Memory B cell (primary cell): ENCODE measurements at regions not wholly inside any gene's neighbourhood (a gene's known extent, or its start where the extent isn't known, plus 50 kb on each side); places are given as distances from the start of the nearest gene placed in this dataset.
"Not testable (repeated sequence)": the region's sequence is repeated elsewhere in the genome, so short reads cannot be mapped to it uniquely, and the experiment has no call there.

Source experiments
- ATAC-seq: fragments of 150-1000 bp; cut with Tn5 transposase; 2 replicates; pipeline ENCODE4 v1.10.0; 2021; ENCODE audit warnings: low read depth, mild to moderate bottlenecking, moderate library complexity
- DNase-seq, 2 donors: peaks; one replicate each; pipeline ENCODE4 v3.0.0; 2022; ENCODE audit warnings: low spot score in 2 of 2
- H3K27ac Mint-ChIP-seq: one replicate; pipeline ENCODE4 v1.8.0; 2022; ENCODE audit warnings: mild to moderate bottlenecking, moderate library complexity, mixed read lengths
- H3K27me3 Mint-ChIP-seq: one replicate; pipeline ENCODE4 v1.8.0; 2022; ENCODE audit warnings: mixed read lengths
- H3K36me3 Mint-ChIP-seq: one replicate; pipeline ENCODE4 v1.8.0; 2022; ENCODE audit warnings: mild to moderate bottlenecking, mixed read lengths
- H3K4me1 Mint-ChIP-seq: one replicate; pipeline ENCODE4 v1.8.0; 2022; ENCODE audit warnings: mixed read lengths
- H3K4me3 Mint-ChIP-seq: one replicate; pipeline ENCODE4 v1.8.0; 2022; ENCODE audit warnings: mild to moderate bottlenecking, moderate library complexity, mixed read lengths
- H3K9me3 Mint-ChIP-seq: one replicate; pipeline ENCODE4 v1.8.0; 2022; ENCODE audit warnings: mixed read lengths

DNA sequence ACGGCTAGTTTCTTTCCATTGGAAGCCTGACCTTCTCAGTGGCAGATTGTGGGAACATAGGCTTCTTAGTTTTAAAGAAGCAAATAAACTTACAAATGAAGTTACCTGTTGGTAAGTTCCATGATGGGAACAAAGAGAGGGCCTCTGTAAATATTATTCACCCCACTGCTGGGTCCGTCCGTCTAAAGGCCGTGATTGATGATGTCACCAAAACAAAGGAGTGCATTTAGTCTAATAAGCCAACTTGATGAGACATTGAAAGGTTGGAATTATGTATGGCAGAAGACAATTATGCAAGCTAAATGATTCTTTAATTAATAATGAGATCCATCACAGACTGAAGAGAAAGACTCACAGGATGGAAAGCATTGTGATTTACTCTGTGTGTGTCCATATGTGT, 1091.9 kb upstream of the FANCL start:
- Mint-ChIP-seq H3K9me3 (peaks cover 6% of the 10 kb centered on the region), H3K4me3 (no peak overlapping the region), H3K27me3 (peaks cover 2% of the 10 kb centered on the region), H3K27ac (no peak overlapping the region), H3K4me1 (no peaks in the 10 kb centered on the region), H3K36me3 (no peaks in the 10 kb centered on the region)
- no peak for DNase-seq
- ATAC-seq = no peak

DNA sequence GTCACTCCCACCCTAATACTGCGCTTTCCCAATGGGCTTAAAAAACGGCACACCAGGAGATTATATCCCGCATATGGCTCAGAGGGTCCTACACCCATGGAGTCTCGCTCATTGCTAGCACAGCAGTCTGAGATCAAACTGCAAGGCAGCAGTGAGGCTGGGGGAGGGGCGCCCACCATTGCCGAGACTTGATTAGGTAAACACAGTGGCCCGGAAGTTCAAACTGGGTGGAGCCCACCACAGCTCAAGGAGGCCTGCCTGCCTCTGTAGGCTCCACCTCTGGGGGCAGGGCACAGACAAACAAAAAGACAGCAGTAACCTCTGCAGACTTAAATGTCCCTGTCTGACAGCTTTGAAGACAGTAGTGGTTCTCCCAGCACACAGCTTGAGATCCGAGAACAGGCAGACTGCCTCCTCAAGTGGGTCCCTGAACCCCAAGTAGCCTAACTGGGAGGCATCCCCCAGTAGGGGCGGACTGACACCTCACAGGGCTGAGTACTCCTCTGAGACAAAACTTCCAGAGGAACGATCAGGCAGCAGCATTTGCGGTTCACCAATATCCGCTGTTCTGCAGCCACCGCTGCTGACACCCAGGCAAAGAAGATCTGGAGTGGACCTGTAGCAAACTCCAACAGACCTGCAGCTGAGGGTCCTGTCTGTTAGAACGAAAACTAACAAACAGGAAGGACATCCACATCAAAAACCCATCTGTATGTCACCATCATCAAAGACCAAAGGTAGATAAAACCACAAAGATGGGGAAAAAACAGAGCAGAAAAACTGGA, 1085.6 kb upstream of the FANCL start:
- not testable (repeated sequence) for H3K27me3 Mint-ChIP-seq, H3K36me3 Mint-ChIP-seq, ATAC-seq, H3K4me1 Mint-ChIP-seq, H3K4me3 Mint-ChIP-seq, DNase-seq, H3K9me3 Mint-ChIP-seq, H3K27ac Mint-ChIP-seq

DNA sequence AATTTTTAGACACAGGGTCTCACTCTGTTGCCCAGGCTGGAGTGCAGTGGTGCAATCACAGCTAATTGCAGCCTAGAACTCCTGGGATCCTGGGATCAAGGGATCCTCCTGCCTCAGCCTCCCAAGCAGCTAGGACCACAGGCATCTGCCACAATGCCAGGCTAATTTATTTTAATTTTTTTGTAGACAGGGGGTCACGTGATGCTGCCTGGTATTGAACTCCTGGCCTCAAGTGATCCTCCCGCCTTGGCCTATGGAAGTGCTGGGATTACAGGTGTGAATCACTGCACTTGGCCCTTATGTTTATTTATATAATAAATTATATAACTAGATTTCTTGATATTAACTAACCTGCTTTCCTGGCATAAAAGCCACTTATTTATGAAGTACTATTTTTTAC, 1081.7 kb upstream of the FANCL start:
- Mint-ChIP-seq H3K9me3 (peaks cover 4% of the 10 kb centered on the region), H3K4me3 (no peak overlapping the region), H3K27me3 (peaks cover 6% of the 10 kb centered on the region), H3K36me3 (peaks cover 1% of the 10 kb centered on the region), H3K4me1 (no peaks in the 10 kb centered on the region), H3K27ac (no peak overlapping the region)
- no peak for DNase-seq
- no peak for ATAC-seq

DNA sequence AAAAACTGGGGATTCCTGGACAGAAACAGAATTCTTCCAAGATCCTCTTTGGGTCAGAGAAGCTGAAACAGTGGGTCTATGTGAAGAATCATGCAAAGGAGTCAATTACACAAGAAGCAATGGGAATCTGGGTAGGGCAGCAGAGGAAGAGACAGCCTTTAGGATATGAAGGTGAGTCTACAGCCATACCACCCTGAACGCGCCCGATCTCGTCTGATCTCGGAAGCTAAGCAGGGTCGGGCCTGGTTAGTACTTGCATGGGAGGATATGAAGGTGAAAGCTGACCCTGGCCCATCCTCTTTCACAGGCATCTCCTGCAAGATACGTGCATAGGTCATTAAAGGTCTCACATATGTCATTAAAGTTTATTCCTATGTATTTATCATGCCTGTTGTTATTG, 1080.9 kb upstream of the FANCL start:
- ATAC-seq (no peak), DNase-seq (no peak)
- H3K27ac Mint-ChIP-seq = no peak overlapping the region
- no peak overlapping the region for H3K4me3 Mint-ChIP-seq
- peaks cover 4% of the 10 kb centered on the region for H3K9me3 Mint-ChIP-seq
- no peaks in the 10 kb centered on the region for H3K4me1 Mint-ChIP-seq
- H3K27me3 Mint-ChIP-seq = peaks cover 5% of the 10 kb centered on the region
- H3K36me3 Mint-ChIP-seq = no peaks in the 10 kb centered on the region

DNA sequence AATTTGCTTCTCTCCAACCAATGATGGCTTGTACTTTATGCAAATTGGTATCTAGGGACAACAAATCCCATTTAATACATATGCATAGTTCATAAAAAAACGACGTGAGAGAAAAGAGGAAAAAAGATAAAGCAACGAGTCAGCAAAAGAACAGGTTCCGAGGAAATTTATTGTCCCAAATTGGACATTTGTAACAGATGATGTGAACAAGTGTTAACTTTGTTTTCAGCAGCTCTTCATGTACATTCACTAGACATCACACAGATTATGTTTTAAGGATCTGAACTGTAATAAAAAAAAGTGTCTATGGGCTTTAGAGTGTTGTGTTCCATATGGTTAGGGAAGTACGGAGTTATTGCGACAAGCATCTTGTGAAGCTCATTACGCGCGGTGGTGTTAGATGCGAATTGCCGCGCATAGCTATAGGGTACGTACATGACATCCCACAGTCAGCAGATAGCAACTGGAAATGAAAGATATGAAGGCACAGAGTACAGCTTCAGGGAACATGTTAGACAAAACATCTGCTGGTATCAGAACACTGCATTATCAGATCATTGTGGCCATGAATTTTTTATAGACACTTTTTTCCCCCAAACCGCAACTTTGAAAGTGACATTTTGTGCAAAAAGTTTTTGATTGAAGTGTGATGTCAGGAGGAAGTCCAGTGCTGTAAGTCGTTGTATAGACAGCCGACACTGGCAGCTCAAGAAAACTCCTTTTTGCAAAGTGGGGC, 1073.1 kb upstream of the FANCL start:
- no peaks in the 10 kb centered on the region for H3K36me3 Mint-ChIP-seq
- H3K9me3 Mint-ChIP-seq = peaks cover 4% of the 10 kb centered on the region
- no peak overlapping the region for H3K4me3 Mint-ChIP-seq
- H3K4me1 Mint-ChIP-seq = peaks cover 18% of the 10 kb centered on the region
- DNase-seq (no peak), ATAC-seq (no peak)
- peaks cover 6% of the 10 kb centered on the region for H3K27me3 Mint-ChIP-seq
- no peak overlapping the region for H3K27ac Mint-ChIP-seq

DNA sequence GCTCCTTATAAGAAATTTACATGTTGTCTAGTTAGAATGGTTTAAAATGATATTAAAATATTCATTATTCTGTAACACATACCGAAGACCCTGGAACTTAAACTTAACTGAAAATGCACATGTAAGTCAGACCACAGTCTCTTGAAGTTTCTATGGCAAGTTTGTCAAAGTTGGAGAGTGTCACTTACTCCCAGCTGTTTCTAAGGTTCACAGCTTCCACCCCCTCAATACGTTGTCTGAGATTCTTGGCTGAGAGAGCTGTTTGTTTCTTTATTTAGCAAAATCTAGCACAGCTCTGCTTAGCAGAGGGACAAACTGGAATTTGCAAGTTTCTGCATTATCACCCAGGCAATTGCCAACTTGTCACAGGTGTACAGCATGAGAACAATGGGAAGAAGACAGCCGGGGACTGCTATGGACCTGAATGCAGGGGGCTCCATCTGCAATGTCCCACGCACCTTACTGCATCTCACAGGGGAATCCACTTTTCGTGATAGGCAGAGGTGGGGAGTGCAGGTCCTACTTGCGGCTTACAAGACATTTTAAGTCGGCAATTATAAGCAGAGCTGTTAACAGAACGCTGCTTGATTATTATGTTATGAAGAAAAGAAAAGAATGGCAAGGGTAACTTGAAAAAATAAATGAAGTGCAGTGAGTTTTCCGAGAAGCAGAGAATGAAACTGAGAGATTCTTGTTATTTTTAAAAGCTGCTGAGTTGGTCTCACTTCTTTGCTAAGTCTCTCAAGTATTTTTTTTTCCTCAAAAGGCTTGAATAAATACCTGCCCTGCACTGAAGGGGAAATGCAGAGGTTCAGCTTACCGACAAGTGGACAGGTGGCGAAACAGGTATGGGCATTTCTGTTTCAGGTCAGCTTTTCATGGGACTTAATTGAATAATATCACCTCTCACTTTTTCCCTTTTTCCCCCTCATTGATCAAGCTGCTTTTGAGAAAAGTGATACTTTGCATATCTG, 1072.1 kb upstream of the FANCL start:
- Mint-ChIP-seq H3K4me1 (peaks cover 18% of the 10 kb centered on the region), H3K27me3 (peaks cover 5% of the 10 kb centered on the region), H3K27ac (no peak overlapping the region), H3K36me3 (no peaks in the 10 kb centered on the region), H3K4me3 (peak overlapping the region; percentile 24), H3K9me3 (peaks cover 3% of the 10 kb centered on the region)
- DNase-seq (no peak), ATAC-seq (no peak)

DNA sequence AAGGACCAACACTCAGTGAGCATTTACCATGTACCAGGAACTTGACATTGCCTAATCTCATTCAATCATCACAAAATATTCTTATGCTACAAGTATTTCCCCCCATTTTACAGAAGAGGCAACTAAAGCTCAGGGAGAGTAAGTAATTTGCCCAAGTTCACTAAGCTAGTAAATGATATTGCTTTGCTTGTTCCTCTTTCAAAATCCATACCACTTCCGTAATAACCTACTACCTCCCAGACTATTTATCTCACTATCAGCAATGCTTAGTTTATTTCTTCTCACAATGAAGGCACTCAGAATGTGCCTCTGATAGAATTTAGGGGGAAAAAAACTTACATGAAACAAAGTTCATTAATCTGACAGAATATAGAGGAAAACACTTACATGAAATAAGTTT, 1070.9 kb upstream of the FANCL start:
- DNase-seq (no peak), ATAC-seq (peak; percentile 74)
- Mint-ChIP-seq H3K4me3 (no peak overlapping the region), H3K36me3 (no peaks in the 10 kb centered on the region), H3K9me3 (no peaks in the 10 kb centered on the region), H3K4me1 (peaks cover 19% of the 10 kb centered on the region), H3K27ac (no peak overlapping the region), H3K27me3 (peaks cover 6% of the 10 kb centered on the region)

DNA sequence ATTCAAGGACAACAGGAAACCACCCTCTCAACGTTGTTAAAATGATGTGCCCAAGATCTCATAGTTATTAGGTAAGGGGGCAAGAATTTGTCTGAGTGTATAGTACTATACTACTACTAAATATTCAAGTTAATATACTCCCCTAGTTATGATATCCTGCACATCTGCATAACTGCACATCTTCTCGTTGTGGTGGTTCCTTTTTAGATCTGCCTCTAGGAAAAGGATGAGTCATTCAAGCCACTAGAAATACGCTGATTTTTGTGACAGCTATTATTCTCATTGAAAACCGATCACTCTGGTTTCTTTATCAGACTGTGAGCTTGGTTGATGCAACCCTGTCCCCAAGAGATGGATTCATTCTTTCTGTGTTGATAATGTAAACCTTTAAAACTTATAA, 1067.0 kb upstream of the FANCL start:
- H3K27ac Mint-ChIP-seq = no peak overlapping the region
- no peaks in the 10 kb centered on the region for H3K9me3 Mint-ChIP-seq
- no peaks in the 10 kb centered on the region for H3K36me3 Mint-ChIP-seq

DNA sequence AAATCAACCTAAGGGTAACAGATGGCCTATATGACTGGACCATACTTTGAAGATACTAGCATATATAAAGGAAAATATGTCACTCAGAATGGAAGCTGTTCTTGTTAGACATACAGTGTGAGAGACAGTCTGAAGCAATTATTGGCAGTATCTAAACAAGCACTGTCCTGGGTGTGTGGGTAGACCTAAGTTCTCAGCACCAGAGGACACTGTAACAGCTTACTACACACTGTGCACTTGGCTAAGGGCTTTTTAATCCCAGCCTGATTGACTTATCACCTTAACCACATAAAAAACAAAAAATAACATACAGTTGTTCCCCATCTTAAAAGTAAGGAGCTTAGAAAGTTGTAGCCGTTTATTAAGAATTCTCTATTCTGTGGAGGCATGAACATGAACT, 1066.1 kb upstream of the FANCL start:
- Mint-ChIP-seq H3K9me3 (no peaks in the 10 kb centered on the region), H3K4me3 (no peak overlapping the region), H3K27me3 (peaks cover 3% of the 10 kb centered on the region), H3K36me3 (no peaks in the 10 kb centered on the region), H3K27ac (no peak overlapping the region), H3K4me1 (peaks cover 6% of the 10 kb centered on the region)
- no peak for DNase-seq
- no peak for ATAC-seq

More for the DNA sequence above, 1067.0 kb upstream of the FANCL start:
- ATAC-seq = no peak
- H3K4me1 Mint-ChIP-seq = peaks cover 12% of the 10 kb centered on the region
- H3K27me3 Mint-ChIP-seq = peaks cover 3% of the 10 kb centered on the region
- no peak for DNase-seq
- H3K4me3 Mint-ChIP-seq = no peak overlapping the region

DNA sequence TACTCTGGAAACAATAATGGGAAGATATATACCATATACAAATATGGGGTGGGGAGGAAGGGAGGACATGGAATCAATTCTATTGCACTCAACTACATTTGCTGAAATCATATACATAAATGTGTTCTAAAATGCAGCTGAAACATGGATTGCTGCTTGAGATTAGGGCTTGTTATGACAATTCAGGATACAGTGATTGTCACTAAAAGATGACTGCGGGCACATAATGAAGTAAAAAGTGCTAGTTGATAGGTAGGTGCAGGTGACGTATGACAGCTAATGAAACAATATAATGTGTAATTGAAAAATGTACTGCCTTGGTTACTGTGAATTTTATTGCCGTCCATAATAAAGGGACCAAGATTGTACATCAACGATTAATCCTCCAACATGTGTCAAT, 1062.1 kb upstream of the FANCL start:
- Mint-ChIP-seq H3K27ac (no peak overlapping the region), H3K9me3 (no peaks in the 10 kb centered on the region), H3K27me3 (peaks cover 3% of the 10 kb centered on the region), H3K4me3 (no peak overlapping the region), H3K4me1 (peaks cover 2% of the 10 kb centered on the region), H3K36me3 (no peaks in the 10 kb centered on the region)
- no peak for DNase-seq
- no peak for ATAC-seq

DNA sequence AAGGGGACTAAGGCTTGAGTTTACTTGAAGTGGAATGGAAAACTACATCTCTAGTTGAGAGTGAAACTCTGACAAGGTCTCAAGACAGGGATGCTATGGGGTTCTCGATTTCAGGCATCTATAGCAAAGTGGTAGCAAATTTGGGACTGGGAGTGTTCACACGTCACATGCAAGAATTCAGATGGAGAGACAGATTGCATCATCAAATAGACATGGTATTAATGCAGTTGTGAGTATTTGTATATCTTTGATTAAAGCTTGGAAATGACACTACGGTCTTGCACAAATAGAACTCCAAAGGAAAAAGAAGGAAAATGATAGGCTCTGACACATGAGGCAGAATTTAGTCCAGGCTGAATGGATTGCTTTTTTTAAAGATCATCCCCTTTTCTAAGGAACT, 1061.6 kb upstream of the FANCL start:
- no peak overlapping the region for H3K4me3 Mint-ChIP-seq
- H3K4me1 Mint-ChIP-seq = no peaks in the 10 kb centered on the region
- no peaks in the 10 kb centered on the region for H3K9me3 Mint-ChIP-seq
- H3K27me3 Mint-ChIP-seq = peaks cover 2% of the 10 kb centered on the region
- no peak overlapping the region for H3K27ac Mint-ChIP-seq
- no peaks in the 10 kb centered on the region for H3K36me3 Mint-ChIP-seq
- DNase-seq (no peak), ATAC-seq (no peak)

DNA sequence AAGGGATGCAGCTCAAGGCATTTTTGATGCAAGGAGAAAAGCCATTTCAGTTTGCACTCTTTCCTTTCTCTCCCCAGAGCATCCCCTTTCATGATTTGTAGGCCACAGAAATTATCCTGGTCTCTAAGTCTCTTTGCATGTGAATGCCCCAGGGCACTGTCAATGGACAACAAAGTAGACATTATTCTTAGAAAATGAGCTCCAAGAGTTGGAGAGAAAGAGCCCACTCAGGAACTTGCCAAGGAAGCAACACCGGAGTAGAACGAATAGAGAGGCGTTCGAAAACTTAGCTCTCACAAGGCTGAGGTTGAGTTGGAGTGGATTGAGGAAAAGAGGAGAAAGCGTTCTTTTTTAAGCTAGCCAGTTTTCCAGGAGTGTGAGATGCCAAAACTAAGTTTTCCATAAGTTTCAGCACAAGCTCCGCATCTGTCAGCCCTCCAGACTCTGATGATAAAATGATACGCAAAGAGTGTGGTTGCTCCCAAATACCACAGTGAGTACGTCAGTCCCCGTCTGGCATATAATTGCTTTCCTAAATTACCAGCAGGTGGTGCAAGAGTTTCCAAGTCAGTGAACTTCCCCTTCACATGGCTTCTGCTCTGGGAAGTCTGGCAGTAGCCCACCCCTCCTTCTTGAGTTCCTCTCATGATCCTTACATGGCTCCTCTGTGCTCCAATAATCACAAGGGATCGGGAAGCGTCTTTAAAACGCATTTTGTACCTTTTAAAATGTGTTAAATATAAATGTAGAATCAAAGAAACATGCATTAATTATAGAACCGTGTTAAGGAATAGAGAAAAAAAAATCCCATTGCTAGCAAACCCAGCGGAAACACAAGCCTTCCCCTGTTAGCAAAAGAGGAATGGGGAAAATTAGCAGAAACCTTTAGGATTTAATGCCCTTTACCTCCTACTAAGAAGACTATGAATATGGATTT, 1060.6 kb upstream of the FANCL start:
- DNase-seq = peak; percentile 24 to 54
- Mint-ChIP-seq H3K4me3 (no peak overlapping the region), H3K4me1 (no peaks in the 10 kb centered on the region), H3K27me3 (peaks cover 2% of the 10 kb centered on the region), H3K27ac (no peak overlapping the region), H3K9me3 (no peaks in the 10 kb centered on the region), H3K36me3 (no peaks in the 10 kb centered on the region)
- ATAC-seq = peak; percentile 91

DNA sequence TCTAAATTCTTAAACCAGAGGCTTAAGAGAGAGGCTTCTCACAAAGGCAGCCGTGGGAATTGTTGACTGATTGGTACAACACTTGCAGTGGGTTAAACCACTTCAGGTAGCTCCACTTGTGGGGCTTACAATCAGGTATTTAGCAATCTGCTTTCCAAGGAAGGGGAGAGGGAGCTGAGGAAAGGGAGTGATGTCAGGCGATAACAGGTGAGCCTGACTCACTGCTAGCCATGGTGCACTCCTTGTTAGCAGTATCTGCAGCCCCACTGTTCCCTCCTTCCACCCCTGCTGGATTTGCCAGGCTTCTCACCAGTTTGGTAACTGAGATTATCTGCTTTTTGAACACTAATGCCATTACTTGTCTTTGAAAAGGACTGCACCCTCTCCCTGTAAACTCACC, 1056.7 kb upstream of the FANCL start:
- no peaks in the 10 kb centered on the region for H3K36me3 Mint-ChIP-seq
- no peak overlapping the region for H3K27ac Mint-ChIP-seq

More for the DNA sequence above, 1056.7 kb upstream of the FANCL start:
- DNase-seq (no peak), ATAC-seq (no peak)
- H3K4me1 Mint-ChIP-seq = no peaks in the 10 kb centered on the region
- peaks cover 8% of the 10 kb centered on the region for H3K27me3 Mint-ChIP-seq
- no peak overlapping the region for H3K4me3 Mint-ChIP-seq
- H3K9me3 Mint-ChIP-seq = no peaks in the 10 kb centered on the region
